ENCODE measurements at regions not wholly inside any gene's neighbourhood (a gene's known extent, or its start where the extent isn't known, plus 50 kb on each side); places are given as distances from the start of the nearest gene placed in this dataset.

DNA sequence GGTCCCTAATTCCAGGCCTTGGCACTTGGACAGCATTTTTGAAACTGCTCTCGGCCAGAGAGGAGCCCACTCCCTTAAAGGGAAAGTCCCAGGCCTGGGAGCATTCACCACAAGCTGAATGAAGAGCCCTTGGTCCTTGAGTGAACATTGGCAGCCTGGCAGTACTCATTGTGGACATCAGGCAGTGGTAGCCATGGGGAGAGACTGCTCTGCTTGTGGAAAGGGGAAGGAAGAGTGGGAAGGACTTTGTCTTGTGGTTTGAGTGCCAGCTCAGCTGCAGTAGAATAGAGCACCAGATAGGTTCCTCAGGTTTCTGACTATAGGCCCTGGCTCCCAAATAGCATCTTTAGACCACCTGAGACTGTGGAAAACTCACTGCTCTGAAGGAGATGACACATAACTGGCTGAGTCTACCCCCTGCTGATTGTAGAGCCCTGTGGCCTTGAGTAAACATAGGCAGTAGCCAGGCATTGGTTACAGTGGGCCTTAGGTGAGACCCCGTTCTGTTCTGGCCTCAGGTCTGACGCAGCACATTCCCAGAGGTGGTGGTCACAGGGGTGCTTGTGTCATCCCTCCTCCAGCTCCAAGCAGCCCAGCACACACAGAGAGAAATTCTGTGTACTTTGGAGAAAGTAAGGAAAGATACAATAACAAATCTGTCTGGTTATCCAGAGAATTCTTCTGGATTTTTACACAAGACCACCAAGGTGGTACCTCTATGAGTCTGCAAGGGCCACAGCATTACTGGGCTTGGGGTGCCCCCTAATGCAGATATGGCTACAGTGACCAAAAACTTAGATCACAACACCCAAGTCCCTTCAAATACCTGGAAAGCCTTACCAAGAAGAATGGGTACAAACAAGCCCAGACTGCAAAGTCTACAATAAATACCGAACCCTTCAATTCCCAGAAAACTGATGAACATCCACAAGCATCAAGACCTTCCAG lies 153.8 kb downstream of the GNAI1 start:
- TF ChIP-seq, protein P1, sequence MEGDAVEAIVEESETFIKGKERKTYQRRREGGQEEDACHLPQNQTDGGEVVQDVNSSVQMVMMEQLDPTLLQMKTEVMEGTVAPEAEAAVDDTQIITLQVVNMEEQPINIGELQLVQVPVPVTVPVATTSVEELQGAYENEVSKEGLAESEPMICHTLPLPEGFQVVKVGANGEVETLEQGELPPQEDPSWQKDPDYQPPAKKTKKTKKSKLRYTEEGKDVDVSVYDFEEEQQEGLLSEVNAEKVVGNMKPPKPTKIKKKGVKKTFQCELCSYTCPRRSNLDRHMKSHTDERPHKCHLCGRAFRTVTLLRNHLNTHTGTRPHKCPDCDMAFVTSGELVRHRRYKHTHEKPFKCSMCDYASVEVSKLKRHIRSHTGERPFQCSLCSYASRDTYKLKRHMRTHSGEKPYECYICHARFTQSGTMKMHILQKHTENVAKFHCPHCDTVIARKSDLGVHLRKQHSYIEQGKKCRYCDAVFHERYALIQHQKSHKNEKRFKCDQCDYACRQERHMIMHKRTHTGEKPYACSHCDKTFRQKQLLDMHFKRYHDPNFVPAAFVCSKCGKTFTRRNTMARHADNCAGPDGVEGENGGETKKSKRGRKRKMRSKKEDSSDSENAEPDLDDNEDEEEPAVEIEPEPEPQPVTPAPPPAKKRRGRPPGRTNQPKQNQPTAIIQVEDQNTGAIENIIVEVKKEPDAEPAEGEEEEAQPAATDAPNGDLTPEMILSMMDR (IDR thresholded peaks at IDR 0.05), result no peak
- no peaks in the 10 kb centered on the region for H3K36me3 Mint-ChIP-seq (ENCODE audit: low read depth)
- H3K9me3 Mint-ChIP-seq, result peaks cover 20% of the 10 kb centered on the region
- no peaks in the 10 kb centered on the region for H3K27me3 Mint-ChIP-seq (ENCODE audit: low read depth, poor library complexity)
- no peak overlapping the region for H3K4me3 Mint-ChIP-seq
- no peak overlapping the region for H3K27ac Mint-ChIP-seq
- DNase-seq, result peak; percentile 10
- H3K4me1 Mint-ChIP-seq, result no peaks in the 10 kb centered on the region

- Mint-ChIP-seq H3K36me3 (ENCODE audit: low read depth) (no peaks in the 10 kb centered on the region), H3K27me3 (ENCODE audit: low read depth, poor library complexity) (no peaks in the 10 kb centered on the region), H3K4me1 (no peaks in the 10 kb centered on the region), H3K27ac (no peak overlapping the region), H3K9me3 (peaks cover 11% of the 10 kb centered on the region), H3K4me3 (no peak overlapping the region)
- DNase-seq, result no peak
- TF ChIP-seq, protein P1 (IDR thresholded peaks at IDR 0.05), result no peak
Observed at GRCh38 chr7:80287400-80288174, 153.0 kb downstream of the GNAI1 start.

GRCh38 chr7:80286611-80287010 lies 152.0 kb downstream of the GNAI1 start:
- TF ChIP-seq, protein P1 (IDR thresholded peaks at IDR 0.05), result no peak
- no peak overlapping the region for H3K4me3 Mint-ChIP-seq
- H3K36me3 Mint-ChIP-seq (ENCODE audit: low read depth), result no peaks in the 10 kb centered on the region
- H3K4me1 Mint-ChIP-seq, result no peaks in the 10 kb centered on the region
- no peak for DNase-seq
- peaks cover 5% of the 10 kb centered on the region for H3K9me3 Mint-ChIP-seq
- H3K27ac Mint-ChIP-seq, result no peak overlapping the region
- no peaks in the 10 kb centered on the region for H3K27me3 Mint-ChIP-seq (ENCODE audit: low read depth, poor library complexity)

- no peaks in the 10 kb centered on the region for H3K9me3 Mint-ChIP-seq
- DNase-seq, result no peak
- H3K36me3 Mint-ChIP-seq (ENCODE audit: low read depth), result no peaks in the 10 kb centered on the region
- H3K27ac Mint-ChIP-seq, result no peak overlapping the region
- H3K4me1 Mint-ChIP-seq, result no peaks in the 10 kb centered on the region
- H3K27me3 Mint-ChIP-seq (ENCODE audit: low read depth, poor library complexity), result no peaks in the 10 kb centered on the region
- TF ChIP-seq, protein P1 (IDR thresholded peaks at IDR 0.05), result no peak
- no peak overlapping the region for H3K4me3 Mint-ChIP-seq
Observed at GRCh38 chr7:80284855-80285254, 150.2 kb downstream of the GNAI1 start.

DNA sequence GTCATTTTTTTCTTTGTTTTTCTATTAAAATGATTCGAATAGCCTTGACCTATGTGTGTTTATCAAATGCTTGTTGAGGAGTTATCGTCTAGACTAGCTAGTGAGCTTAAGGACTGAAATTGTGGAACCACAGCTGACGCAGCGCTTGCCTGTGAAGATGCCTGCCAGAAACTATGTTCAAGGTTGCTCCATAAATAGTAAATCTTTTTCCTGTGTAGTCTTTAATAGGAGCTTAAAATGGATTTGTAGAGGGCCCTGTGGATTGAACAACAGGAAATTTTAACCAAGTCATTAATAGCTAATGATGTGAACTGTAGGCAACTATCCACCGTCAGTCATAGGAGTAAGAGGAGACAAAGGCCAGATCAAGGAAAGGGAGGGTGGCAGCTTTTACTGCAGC lies 145.1 kb downstream of the GNAI1 start:
- no peaks in the 10 kb centered on the region for H3K27me3 Mint-ChIP-seq (ENCODE audit: low read depth, poor library complexity)
- no peak overlapping the region for H3K27ac Mint-ChIP-seq
- H3K4me1 Mint-ChIP-seq, result peaks cover 18% of the 10 kb centered on the region
- DNase-seq, result no peak
- no peak overlapping the region for H3K4me3 Mint-ChIP-seq
- TF ChIP-seq, protein P1 (IDR thresholded peaks at IDR 0.05), result no peak
- no peaks in the 10 kb centered on the region for H3K9me3 Mint-ChIP-seq
- H3K36me3 Mint-ChIP-seq (ENCODE audit: low read depth), result no peaks in the 10 kb centered on the region

Measured in nephron progenitor cell (in vitro differentiated cells).